HG02571 (cell line): ENCODE measurements at regions not wholly inside any gene's neighbourhood (a gene's known extent, or its start where the extent isn't known, plus 50 kb on each side); places are given as distances from the start of the nearest gene placed in this dataset.

Source experiments
- ATAC-seq: cut with Tn5 transposase; IDR thresholded peaks from one replicate; pipeline ENCODE4 v1.9.1; 2021; ENCODE audit warnings: mild to moderate bottlenecking, moderate library complexity; ENCODE audit not compliant: unreplicated experiment

DNA sequence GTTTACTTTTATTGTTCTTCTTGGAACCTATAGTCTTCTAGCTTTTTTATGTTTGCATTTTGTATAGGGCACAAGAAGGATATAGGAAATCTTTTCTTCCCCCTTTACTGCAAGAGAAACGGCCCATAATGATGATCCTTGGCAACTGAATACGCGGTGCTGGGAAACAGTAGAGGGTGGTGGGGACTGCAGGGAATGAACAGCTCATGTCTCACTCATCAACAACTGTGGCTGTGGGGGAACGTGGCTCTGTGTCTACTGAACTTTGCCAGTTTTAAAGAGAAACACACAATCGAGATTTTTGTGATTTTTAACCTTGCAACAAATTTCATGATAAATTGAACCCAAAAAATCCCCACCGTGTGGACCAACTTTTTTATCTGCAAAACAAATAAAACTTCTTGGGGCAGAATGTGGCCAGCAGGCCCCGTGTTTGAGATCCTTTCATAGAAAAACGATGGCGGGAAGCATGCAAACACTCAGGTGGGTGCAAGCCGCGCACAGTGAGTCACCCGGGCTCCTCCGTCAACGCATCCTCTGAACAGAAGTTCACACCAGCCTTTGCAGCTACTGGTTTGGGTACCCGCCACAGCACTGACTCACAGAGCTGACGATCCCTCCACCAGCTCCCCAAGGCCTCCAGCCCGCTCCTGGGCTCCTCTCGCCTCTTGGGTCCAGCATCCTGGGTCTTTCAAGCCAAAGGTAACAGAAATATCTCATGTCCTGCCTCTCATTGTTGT, 149.3 kb downstream of the COL6A3 start:
- ATAC-seq: no peak

DNA sequence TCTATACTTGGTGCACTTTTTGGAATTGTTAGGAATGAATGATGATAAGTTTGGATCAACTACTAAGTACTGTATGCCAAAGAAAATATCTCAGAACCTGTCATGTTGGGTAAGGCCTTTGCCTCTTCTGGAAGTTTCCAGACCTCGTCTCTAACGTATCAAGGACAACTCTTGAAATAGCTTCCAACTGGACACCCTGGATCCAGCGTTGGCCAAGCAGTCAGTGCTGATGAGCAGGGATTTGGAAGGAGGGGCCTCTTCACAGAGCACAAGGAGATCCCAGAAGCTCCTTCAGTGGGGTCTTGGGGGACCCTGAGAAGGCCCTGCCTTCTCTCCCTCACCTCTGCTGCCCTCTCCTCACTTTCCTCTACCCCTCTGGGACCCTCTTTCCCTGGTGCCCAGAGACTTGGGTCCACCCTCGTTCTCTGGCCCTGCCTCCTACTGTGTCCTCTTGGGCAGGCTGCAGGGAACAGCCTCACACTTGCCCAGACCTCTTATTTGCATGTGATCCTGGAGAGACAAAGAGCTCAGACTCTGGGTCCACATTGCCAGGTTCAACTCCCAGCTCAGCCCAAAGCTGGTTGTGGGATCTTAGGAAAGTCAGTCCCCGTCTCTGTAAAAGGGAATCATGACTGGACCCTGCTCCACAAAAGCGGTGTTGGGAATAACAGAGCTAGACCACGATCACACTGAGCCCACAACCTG, 145.8 kb downstream of the COL6A3 start:
- no peak for ATAC-seq

- ATAC-seq: no peak
These were observed 144.7 kb downstream of the COL6A3 start for GRCh38 chr2:237269138-237269875.

DNA sequence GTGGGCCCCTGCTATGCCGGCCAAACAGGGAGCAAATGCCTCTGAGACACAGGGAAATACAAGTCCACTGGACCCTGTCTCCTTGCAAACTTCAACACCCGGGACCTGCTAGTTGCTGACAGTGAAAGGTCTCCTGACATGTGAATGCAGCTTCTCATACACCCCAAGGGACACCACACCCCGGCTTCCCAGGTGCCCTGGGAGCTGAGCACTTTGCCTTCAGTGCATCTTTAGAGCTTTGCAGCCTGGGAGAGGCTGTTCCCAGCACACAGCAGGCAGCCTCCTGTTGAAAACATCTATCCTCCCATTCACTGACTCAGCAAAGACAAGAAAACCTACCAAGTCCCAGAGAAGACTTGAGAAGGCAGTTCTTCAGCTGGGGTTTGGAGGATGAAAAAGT, 143.4 kb downstream of the COL6A3 start:
- no peak for ATAC-seq

DNA sequence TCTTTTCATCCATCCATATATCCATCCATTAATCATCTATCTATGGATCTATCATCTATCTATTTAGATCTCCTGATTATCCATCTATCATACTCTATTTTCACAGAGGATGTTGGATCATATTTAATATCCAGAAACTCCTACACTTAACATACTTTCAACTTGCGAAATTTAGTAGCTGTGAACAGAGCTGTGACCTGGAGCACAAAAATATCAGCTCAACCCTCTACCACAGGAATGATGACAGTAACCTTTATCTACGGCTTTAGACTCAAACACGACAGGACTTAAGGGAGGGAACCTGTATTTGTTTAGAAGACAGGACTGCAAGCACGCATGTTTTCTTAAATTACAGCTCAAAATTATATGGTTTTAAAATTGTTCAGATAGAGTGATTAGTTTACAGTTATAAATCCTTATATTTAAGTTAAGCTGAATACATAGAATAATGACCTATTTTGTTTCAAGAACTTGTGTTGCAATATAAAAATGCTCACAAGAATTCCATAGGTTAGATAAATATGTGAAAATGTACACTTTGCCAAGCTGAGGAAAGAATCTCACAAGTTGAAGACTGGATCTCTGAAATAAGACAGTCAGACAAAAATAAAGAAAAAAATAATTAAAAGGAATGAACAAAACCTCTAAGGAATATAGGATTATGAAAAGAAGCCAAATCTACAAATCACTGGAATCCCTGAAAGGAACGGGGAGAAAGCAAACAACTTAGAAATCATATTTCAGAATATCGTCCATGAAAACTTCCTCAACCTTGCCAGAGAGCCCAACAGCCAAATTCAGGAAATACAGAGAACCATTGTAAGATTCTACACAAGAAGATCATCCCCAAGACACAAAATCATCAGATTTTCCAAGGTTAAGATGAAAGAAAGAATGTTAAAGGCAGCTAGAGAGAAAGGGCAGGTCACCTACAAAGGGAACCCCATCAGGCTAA, 142.0 kb downstream of the COL6A3 start:
- ATAC-seq: no peak
